ENCODE measurements at regions not wholly inside any gene's neighbourhood (a gene's known extent, or its start where the extent isn't known, plus 50 kb on each side); places are given as distances from the start of the nearest gene placed in this dataset.

- no peaks in the 10 kb centered on the region for H3K9me3 ChIP-seq (replicated peaks)
- H3K36me3 ChIP-seq, result no peaks in the 10 kb centered on the region
- TF ChIP-seq CTCF (IDR thresholded peaks at IDR 0.05; ENCODE audit: borderline replicate concordance), result no peak
- no peak overlapping the region for H3K27ac ChIP-seq (replicated peaks)
- H3K4me1 ChIP-seq, result no peaks in the 10 kb centered on the region
- intact Hi-C loops (cut with micrococcal nuclease), result no loop called here
- no peak for DNase-seq
- no peaks in the 10 kb centered on the region for H3K27me3 ChIP-seq (ENCODE audit: low read depth)
- no peak overlapping the region for H3K4me3 ChIP-seq
Measured at GRCh38 chr13:47175172-47175866, 278.5 kb upstream of the HTR2A start.

GRCh38 chr13:47170971-47171370 lies 274.1 kb upstream of the HTR2A start:
- DNase-seq, result no peak
- H3K27me3 ChIP-seq (ENCODE audit: low read depth), result no peaks in the 10 kb centered on the region
- H3K4me3 ChIP-seq, result no peak overlapping the region
- intact Hi-C loops (cut with micrococcal nuclease), result no loop called here
- no peaks in the 10 kb centered on the region for H3K4me1 ChIP-seq
- no peaks in the 10 kb centered on the region for H3K36me3 ChIP-seq
- no peak for TF ChIP-seq CTCF (IDR thresholded peaks at IDR 0.05; ENCODE audit: borderline replicate concordance)
- H3K9me3 ChIP-seq (replicated peaks), result no peaks in the 10 kb centered on the region
- H3K27ac ChIP-seq (replicated peaks), result no peak overlapping the region

- H3K4me1 ChIP-seq, result no peaks in the 10 kb centered on the region
- H3K36me3 ChIP-seq, result no peaks in the 10 kb centered on the region
- no peaks in the 10 kb centered on the region for H3K9me3 ChIP-seq (replicated peaks)
- no peaks in the 10 kb centered on the region for H3K27me3 ChIP-seq (ENCODE audit: low read depth)
- H3K4me3 ChIP-seq, result no peak overlapping the region
- no peak overlapping the region for H3K27ac ChIP-seq (replicated peaks)
- no peak for TF ChIP-seq CTCF (IDR thresholded peaks at IDR 0.05; ENCODE audit: borderline replicate concordance)
- intact Hi-C loops (cut with micrococcal nuclease), result no loop called here
- DNase-seq, result no peak
Measured at GRCh38 chr13:47168618-47169017, 271.8 kb upstream of the HTR2A start.

- no peak for TF ChIP-seq CTCF (IDR thresholded peaks at IDR 0.05; ENCODE audit: borderline replicate concordance)
- no peaks in the 10 kb centered on the region for H3K9me3 ChIP-seq (replicated peaks)
- no peak overlapping the region for H3K4me3 ChIP-seq
- no peak for DNase-seq
- intact Hi-C loops (cut with micrococcal nuclease), result no loop called here
- H3K27me3 ChIP-seq (ENCODE audit: low read depth), result no peaks in the 10 kb centered on the region
- no peak overlapping the region for H3K27ac ChIP-seq (replicated peaks)
- H3K4me1 ChIP-seq, result no peaks in the 10 kb centered on the region
- no peaks in the 10 kb centered on the region for H3K36me3 ChIP-seq
Measured at GRCh38 chr13:47168066-47168465, 271.2 kb upstream of the HTR2A start.

- no peaks in the 10 kb centered on the region for H3K9me3 ChIP-seq (replicated peaks)
- intact Hi-C loops (cut with micrococcal nuclease), result no loop called here
- no peaks in the 10 kb centered on the region for H3K36me3 ChIP-seq
- TF ChIP-seq CTCF (IDR thresholded peaks at IDR 0.05; ENCODE audit: borderline replicate concordance), result no peak
- H3K4me3 ChIP-seq, result no peak overlapping the region
- peaks cover 3% of the 10 kb centered on the region for H3K27me3 ChIP-seq (ENCODE audit: low read depth)
- no peaks in the 10 kb centered on the region for H3K4me1 ChIP-seq
- no peak overlapping the region for H3K27ac ChIP-seq (replicated peaks)
- DNase-seq, result no peak
Measured at GRCh38 chr13:47166336-47166735, 269.5 kb upstream of the HTR2A start.

Measured in left ventricle myocardium inferior (tissue), 1 donor.